ENCODE measurements at regions not wholly inside any gene's neighbourhood (a gene's known extent, or its start where the extent isn't known, plus 50 kb on each side); places are given as distances from the start of the nearest gene placed in this dataset.

GRCh38 chr6:134446896-134447295, 129.0 kb upstream of the SGK1 start:
- no peak overlapping the region for H3K4me3 ChIP-seq (ENCODE audit: insufficient read depth, low read depth, low read length)

GRCh38 chr6:134446218-134446848, 128.4 kb upstream of the SGK1 start:
- H3K27me3 ChIP-seq (ENCODE audit: control insufficient read depth, insufficient read depth, low read length, poor library complexity, severe bottlenecking), result no peaks in the 10 kb centered on the region
- no peak overlapping the region for H3K27ac ChIP-seq (ENCODE audit: insufficient read depth, low read depth, low read length, poor library complexity, severe bottlenecking)
- no peaks in the 10 kb centered on the region for H3K36me3 ChIP-seq (ENCODE audit: control insufficient read depth, insufficient read depth, low read length)
- no peaks in the 10 kb centered on the region for H3K4me1 ChIP-seq (ENCODE audit: control insufficient read depth, insufficient read depth, low read length)
- no peak overlapping the region for H3K4me3 ChIP-seq (ENCODE audit: insufficient read depth, low read depth, low read length)
- 94 to 95% methylated on average over 6 of the region's 6 CpGs for WGBS, 2 experiments
- H3K9me3 ChIP-seq (ENCODE audit: control insufficient read depth, low read length), result no peaks in the 10 kb centered on the region

More at GRCh38 chr6:134446896-134447295, 129.0 kb upstream of the SGK1 start:
- H3K27me3 ChIP-seq (ENCODE audit: control insufficient read depth, insufficient read depth, low read length, poor library complexity, severe bottlenecking), result no peaks in the 10 kb centered on the region
- H3K4me1 ChIP-seq (ENCODE audit: control insufficient read depth, insufficient read depth, low read length), result no peaks in the 10 kb centered on the region
- no peaks in the 10 kb centered on the region for H3K9me3 ChIP-seq (ENCODE audit: control insufficient read depth, low read length)
- no peak overlapping the region for H3K27ac ChIP-seq (ENCODE audit: insufficient read depth, low read depth, low read length, poor library complexity, severe bottlenecking)
- WGBS, 2 experiments, result 91 to 96% methylated on average over 3 of the region's 3 CpGs
- no peaks in the 10 kb centered on the region for H3K36me3 ChIP-seq (ENCODE audit: control insufficient read depth, insufficient read depth, low read length)

DNA sequence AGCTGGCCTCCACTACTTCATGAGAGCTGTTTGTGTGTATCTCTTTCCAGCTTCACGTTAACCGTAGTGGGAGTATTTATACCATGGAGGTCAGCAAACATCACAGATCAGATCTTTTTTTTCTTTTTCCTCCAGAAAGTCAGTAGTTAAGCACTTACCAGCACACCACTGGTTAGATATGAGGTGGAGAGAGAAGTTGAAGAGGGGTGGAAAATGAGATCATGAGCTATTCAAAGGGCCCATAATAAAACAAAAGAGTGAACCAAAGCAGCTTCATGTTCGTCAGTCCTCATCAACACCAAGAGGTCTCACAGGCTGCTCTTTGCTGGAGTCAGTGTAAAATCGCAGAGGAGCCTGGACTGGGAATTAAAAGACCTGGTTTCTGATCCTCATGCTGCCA, 125.1 kb upstream of the SGK1 start:
- no peak overlapping the region for H3K4me3 ChIP-seq (ENCODE audit: insufficient read depth, low read depth, low read length)

DNA sequence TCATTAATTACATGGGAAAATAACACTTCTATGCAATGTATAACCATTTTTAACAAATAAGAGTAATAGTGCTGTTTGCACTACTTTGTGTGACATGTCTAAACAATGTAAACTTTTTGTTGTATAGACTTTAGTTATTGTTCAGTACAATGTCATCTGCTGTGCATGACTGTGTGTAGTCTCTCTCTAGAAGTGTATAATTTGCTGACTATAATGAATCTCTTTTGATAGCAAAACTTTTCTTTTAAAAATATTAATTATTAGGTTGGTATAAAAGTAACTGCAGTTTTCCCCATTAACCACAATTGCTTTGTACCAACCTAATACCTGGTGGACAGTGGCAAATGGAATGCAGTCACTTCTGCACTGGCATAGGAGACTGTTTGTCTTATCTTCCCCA, 124.2 kb upstream of the SGK1 start:
- Histone ChIP-seq H3K4me3 (ENCODE audit: insufficient read depth, low read depth, low read length) (no peak overlapping the region), H3K27me3 (ENCODE audit: control insufficient read depth, insufficient read depth, low read length, poor library complexity, severe bottlenecking) (no peaks in the 10 kb centered on the region)

More for the DNA sequence above, 125.1 kb upstream of the SGK1 start:
- H3K27me3 ChIP-seq (ENCODE audit: control insufficient read depth, insufficient read depth, low read length, poor library complexity, severe bottlenecking), result no peaks in the 10 kb centered on the region
- no peaks in the 10 kb centered on the region for H3K36me3 ChIP-seq (ENCODE audit: control insufficient read depth, insufficient read depth, low read length)
- 92 to 94% methylated on average over 3 to 4 of the region's 4 CpGs for WGBS, 2 experiments
- no peaks in the 10 kb centered on the region for H3K9me3 ChIP-seq (ENCODE audit: control insufficient read depth, low read length)
- peaks cover 4% of the 10 kb centered on the region for H3K4me1 ChIP-seq (ENCODE audit: control insufficient read depth, insufficient read depth, low read length)
- no peak overlapping the region for H3K27ac ChIP-seq (ENCODE audit: insufficient read depth, low read depth, low read length, poor library complexity, severe bottlenecking)

DNA sequence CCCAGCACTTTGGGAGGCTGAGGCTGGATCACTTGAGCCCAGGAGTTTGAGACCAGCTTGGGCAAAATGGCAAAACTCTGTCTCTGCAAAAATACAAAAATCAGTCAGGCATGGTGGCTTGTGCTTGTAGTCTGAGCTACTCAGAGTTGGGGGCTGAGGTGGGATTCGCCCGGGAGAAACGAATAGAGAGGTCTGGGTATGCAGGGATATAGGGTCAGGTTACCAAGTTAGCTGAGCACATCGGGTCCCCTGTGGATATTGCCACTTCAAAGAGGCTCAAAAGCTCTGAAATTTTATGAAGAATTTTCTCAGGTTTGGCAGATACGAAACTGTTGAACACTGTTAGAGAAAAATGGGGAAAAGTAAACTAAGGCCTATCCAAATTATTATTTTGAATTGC, 120.9 kb upstream of the SGK1 start:
- peaks cover 4% of the 10 kb centered on the region for H3K4me1 ChIP-seq (ENCODE audit: control insufficient read depth, insufficient read depth, low read length)
- H3K27me3 ChIP-seq (ENCODE audit: control insufficient read depth, insufficient read depth, low read length, poor library complexity, severe bottlenecking), result no peaks in the 10 kb centered on the region

More for the DNA sequence above, 124.2 kb upstream of the SGK1 start:
- Histone ChIP-seq H3K36me3 (ENCODE audit: control insufficient read depth, insufficient read depth, low read length) (no peaks in the 10 kb centered on the region), H3K9me3 (ENCODE audit: control insufficient read depth, low read length) (no peaks in the 10 kb centered on the region), H3K27ac (ENCODE audit: insufficient read depth, low read depth, low read length, poor library complexity, severe bottlenecking) (no peak overlapping the region), H3K4me1 (ENCODE audit: control insufficient read depth, insufficient read depth, low read length) (peaks cover 4% of the 10 kb centered on the region)

DNA sequence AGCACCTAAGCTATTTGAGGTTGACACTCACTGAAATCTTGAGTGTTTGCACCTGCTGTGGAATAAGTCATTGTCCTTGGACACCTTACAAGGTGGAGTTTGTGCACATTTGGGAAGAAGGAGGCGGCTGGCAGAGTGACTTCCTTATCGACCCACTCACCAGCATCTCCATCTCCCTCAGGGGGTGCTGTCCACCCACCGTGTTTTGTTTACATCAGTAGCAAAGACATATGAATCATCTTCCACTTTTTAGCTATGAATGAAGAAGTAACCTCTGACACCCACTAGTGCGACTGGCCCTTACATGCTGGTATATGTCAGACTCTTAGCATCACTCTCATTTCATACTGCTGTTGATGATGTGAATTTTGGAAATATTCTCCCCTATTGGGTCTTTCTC, 119.5 kb upstream of the SGK1 start:
- Histone ChIP-seq H3K27ac (ENCODE audit: insufficient read depth, low read depth, low read length, poor library complexity, severe bottlenecking) (no peak overlapping the region), H3K27me3 (ENCODE audit: control insufficient read depth, insufficient read depth, low read length, poor library complexity, severe bottlenecking) (no peaks in the 10 kb centered on the region), H3K4me3 (ENCODE audit: insufficient read depth, low read depth, low read length) (no peak overlapping the region), H3K9me3 (ENCODE audit: control insufficient read depth, low read length) (no peaks in the 10 kb centered on the region), H3K36me3 (ENCODE audit: control insufficient read depth, insufficient read depth, low read length) (no peaks in the 10 kb centered on the region), H3K4me1 (ENCODE audit: control insufficient read depth, insufficient read depth, low read length) (peaks cover 4% of the 10 kb centered on the region)
- 71 to 82% methylated on average over 4 of the region's 4 CpGs for WGBS, 2 experiments

More for the DNA sequence above, 120.9 kb upstream of the SGK1 start:
- Histone ChIP-seq H3K27ac (ENCODE audit: insufficient read depth, low read depth, low read length, poor library complexity, severe bottlenecking) (no peak overlapping the region), H3K9me3 (ENCODE audit: control insufficient read depth, low read length) (no peaks in the 10 kb centered on the region), H3K4me3 (ENCODE audit: insufficient read depth, low read depth, low read length) (no peak overlapping the region), H3K36me3 (ENCODE audit: control insufficient read depth, insufficient read depth, low read length) (no peaks in the 10 kb centered on the region)
- 67 to 68% methylated on average over 5 of the region's 5 CpGs for WGBS, 2 experiments

GRCh38 chr6:134436950-134437349, 119.0 kb upstream of the SGK1 start:
- H3K36me3 ChIP-seq (ENCODE audit: control insufficient read depth, insufficient read depth, low read length), result no peaks in the 10 kb centered on the region
- H3K9me3 ChIP-seq (ENCODE audit: control insufficient read depth, low read length), result no peaks in the 10 kb centered on the region
- WGBS, 2 experiments, result 94 to 95% methylated on average over 1 of the region's 1 CpG
- peaks cover 4% of the 10 kb centered on the region for H3K4me1 ChIP-seq (ENCODE audit: control insufficient read depth, insufficient read depth, low read length)
- no peaks in the 10 kb centered on the region for H3K27me3 ChIP-seq (ENCODE audit: control insufficient read depth, insufficient read depth, low read length, poor library complexity, severe bottlenecking)
- H3K4me3 ChIP-seq (ENCODE audit: insufficient read depth, low read depth, low read length), result no peak overlapping the region
- H3K27ac ChIP-seq (ENCODE audit: insufficient read depth, low read depth, low read length, poor library complexity, severe bottlenecking), result no peak overlapping the region

DNA sequence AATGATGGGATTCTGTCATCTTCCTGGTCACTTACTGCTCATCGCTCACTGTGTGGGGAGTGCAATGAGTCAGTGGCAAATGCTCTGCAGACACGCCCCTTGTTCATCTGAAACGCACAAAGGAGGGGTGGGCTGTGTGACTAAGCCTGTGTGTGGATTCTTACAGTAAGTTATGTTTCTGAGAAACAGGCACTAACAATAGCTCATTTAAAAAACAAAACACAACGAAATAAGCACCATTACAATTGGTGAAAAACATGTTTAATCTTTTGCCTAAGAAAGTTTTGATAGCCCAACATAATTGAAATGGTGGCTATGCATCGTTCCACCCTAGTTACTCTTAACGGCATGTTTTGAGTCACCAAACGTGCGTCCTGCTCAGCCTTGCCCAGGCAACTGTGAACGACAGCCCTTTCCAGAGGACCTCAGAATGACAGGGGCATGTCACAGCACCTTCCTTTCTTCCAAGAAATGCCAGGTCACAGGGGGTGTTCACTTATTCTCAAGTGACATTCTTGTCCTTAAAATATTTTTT, 118.4 kb upstream of the SGK1 start:
- no peak overlapping the region for H3K4me3 ChIP-seq (ENCODE audit: insufficient read depth, low read depth, low read length)
- 58 to 61% methylated on average over 9 of the region's 9 CpGs for WGBS, 2 experiments
- H3K4me1 ChIP-seq (ENCODE audit: control insufficient read depth, insufficient read depth, low read length), result peaks cover 4% of the 10 kb centered on the region
- H3K27me3 ChIP-seq (ENCODE audit: control insufficient read depth, insufficient read depth, low read length, poor library complexity, severe bottlenecking), result no peaks in the 10 kb centered on the region
- no peaks in the 10 kb centered on the region for H3K36me3 ChIP-seq (ENCODE audit: control insufficient read depth, insufficient read depth, low read length)
- H3K9me3 ChIP-seq (ENCODE audit: control insufficient read depth, low read length), result no peaks in the 10 kb centered on the region
- H3K27ac ChIP-seq (ENCODE audit: insufficient read depth, low read depth, low read length, poor library complexity, severe bottlenecking), result no peak overlapping the region

GRCh38 chr6:134435814-134436280, 117.9 kb upstream of the SGK1 start:
- no peaks in the 10 kb centered on the region for H3K9me3 ChIP-seq (ENCODE audit: control insufficient read depth, low read length)
- no peaks in the 10 kb centered on the region for H3K36me3 ChIP-seq (ENCODE audit: control insufficient read depth, insufficient read depth, low read length)
- WGBS, 2 experiments, result 87 to 88% methylated on average over 1 to 2 of the region's 3 CpGs
- no peak overlapping the region for H3K27ac ChIP-seq (ENCODE audit: insufficient read depth, low read depth, low read length, poor library complexity, severe bottlenecking)
- no peaks in the 10 kb centered on the region for H3K27me3 ChIP-seq (ENCODE audit: control insufficient read depth, insufficient read depth, low read length, poor library complexity, severe bottlenecking)
- peaks cover 4% of the 10 kb centered on the region for H3K4me1 ChIP-seq (ENCODE audit: control insufficient read depth, insufficient read depth, low read length)
- H3K4me3 ChIP-seq (ENCODE audit: insufficient read depth, low read depth, low read length), result no peak overlapping the region

GRCh38 chr6:134434019-134434942, 116.4 kb upstream of the SGK1 start:
- 89 to 92% methylated on average over 8 to 9 of the region's 9 CpGs for WGBS, 2 experiments
- Histone ChIP-seq H3K4me3 (ENCODE audit: insufficient read depth, low read depth, low read length) (no peak overlapping the region), H3K9me3 (ENCODE audit: control insufficient read depth, low read length) (no peaks in the 10 kb centered on the region), H3K27ac (ENCODE audit: insufficient read depth, low read depth, low read length, poor library complexity, severe bottlenecking) (no peak overlapping the region), H3K4me1 (ENCODE audit: control insufficient read depth, insufficient read depth, low read length) (peaks cover 4% of the 10 kb centered on the region), H3K27me3 (ENCODE audit: control insufficient read depth, insufficient read depth, low read length, poor library complexity, severe bottlenecking) (no peaks in the 10 kb centered on the region), H3K36me3 (ENCODE audit: control insufficient read depth, insufficient read depth, low read length) (no peaks in the 10 kb centered on the region)

Data from ectodermal cell (in vitro differentiated cells).